Type B pancreatic cell (in vitro differentiated cells): ENCODE measurements at regions not wholly inside any gene's neighbourhood (a gene's known extent, or its start where the extent isn't known, plus 50 kb on each side); places are given as distances from the start of the nearest gene placed in this dataset.

Source experiments
- DNase-seq: peaks from one replicate; pipeline ENCODE4 v3.0.0; 2021; ENCODE audit warnings: mixed read lengths; ENCODE audit not compliant: unreplicated experiment; ENCODE audit errors: extremely low spot score
- H3K27ac Mint-ChIP-seq: 2 replicates; pipeline ENCODE4 v1.8.0; 2021; ENCODE audit warnings: mild to moderate bottlenecking, mixed read lengths
- H3K27me3 Mint-ChIP-seq: 2 replicates; pipeline ENCODE4 v1.8.0; 2021; ENCODE audit warnings: mixed read lengths
- H3K36me3 Mint-ChIP-seq: 2 replicates; pipeline ENCODE4 v1.8.0; 2021; ENCODE audit warnings: mixed read lengths
- H3K4me1 Mint-ChIP-seq: one replicate; pipeline ENCODE4 v1.8.0; 2021; ENCODE audit warnings: mixed read lengths; ENCODE audit not compliant: unreplicated experiment
- H3K4me3 Mint-ChIP-seq: 2 replicates; pipeline ENCODE4 v1.8.0; 2021; ENCODE audit warnings: mild to moderate bottlenecking, mixed read lengths
- H3K9me3 Mint-ChIP-seq: 2 replicates; pipeline ENCODE4 v1.8.0; 2021; ENCODE audit warnings: mixed read lengths
- TF ChIP-seq, protein P1 (sequence below): fragments of 200-600 bp; sonication (generic); conservative IDR thresholded peaks from 2 replicates; pipeline ENCODE4 v1.5.0; 2021; ENCODE audit warnings: antibody characterized with exemption, mild to moderate bottlenecking

DNA sequence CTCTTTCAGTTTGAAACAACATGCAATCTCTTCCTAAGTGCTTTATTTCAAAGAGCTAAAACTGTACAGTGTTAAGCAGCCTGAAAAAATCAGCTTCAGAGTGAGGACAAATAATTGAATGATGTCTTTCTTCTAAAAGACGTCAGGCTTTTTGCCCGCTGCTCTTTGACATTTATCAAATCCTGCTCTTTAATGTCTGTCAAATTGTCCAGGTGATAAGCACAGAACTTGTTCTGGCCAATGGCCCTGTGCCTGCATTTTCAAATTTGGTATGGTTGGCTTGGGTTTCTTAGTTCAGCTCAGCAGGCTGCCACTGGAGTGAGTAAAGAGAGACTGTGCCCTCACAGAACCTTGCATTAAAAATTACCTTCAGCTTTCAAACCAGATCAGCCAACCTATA is 712.9 kb upstream of the LCORL start:
- no peak for DNase-seq
- Mint-ChIP-seq H3K27me3 (no peaks in the 10 kb centered on the region), H3K4me3 (no peak overlapping the region), H3K9me3 (peaks cover 4% of the 10 kb centered on the region), H3K4me1 (no peaks in the 10 kb centered on the region), H3K36me3 (no peaks in the 10 kb centered on the region), H3K27ac (no peak overlapping the region)
- TF ChIP-seq, protein P1, sequence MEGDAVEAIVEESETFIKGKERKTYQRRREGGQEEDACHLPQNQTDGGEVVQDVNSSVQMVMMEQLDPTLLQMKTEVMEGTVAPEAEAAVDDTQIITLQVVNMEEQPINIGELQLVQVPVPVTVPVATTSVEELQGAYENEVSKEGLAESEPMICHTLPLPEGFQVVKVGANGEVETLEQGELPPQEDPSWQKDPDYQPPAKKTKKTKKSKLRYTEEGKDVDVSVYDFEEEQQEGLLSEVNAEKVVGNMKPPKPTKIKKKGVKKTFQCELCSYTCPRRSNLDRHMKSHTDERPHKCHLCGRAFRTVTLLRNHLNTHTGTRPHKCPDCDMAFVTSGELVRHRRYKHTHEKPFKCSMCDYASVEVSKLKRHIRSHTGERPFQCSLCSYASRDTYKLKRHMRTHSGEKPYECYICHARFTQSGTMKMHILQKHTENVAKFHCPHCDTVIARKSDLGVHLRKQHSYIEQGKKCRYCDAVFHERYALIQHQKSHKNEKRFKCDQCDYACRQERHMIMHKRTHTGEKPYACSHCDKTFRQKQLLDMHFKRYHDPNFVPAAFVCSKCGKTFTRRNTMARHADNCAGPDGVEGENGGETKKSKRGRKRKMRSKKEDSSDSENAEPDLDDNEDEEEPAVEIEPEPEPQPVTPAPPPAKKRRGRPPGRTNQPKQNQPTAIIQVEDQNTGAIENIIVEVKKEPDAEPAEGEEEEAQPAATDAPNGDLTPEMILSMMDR = no peak

DNA sequence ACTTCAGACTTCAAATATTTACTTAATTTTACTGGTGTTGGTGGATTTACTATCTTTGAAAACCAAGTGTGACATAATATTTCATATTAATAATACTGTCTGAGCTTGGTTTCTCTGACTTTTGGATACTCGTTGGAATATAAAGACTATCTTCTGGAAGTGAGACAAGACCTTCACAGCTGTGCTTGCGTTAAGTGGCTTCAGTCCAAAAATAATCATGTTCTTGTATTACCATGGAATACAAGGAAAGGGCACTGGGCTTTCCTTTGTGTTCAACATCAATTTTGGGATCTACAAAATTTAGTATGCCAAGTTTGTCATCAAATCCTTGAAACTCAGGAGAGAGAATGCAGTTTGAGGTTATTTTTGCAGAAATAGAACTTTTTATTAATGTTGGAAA is 712.4 kb upstream of the LCORL start:
- Mint-ChIP-seq H3K4me1 (no peaks in the 10 kb centered on the region), H3K27me3 (no peaks in the 10 kb centered on the region), H3K4me3 (no peak overlapping the region), H3K27ac (no peak overlapping the region), H3K9me3 (peaks cover 4% of the 10 kb centered on the region), H3K36me3 (no peaks in the 10 kb centered on the region)
- DNase-seq = no peak
- TF ChIP-seq, protein P1 = no peak

DNA sequence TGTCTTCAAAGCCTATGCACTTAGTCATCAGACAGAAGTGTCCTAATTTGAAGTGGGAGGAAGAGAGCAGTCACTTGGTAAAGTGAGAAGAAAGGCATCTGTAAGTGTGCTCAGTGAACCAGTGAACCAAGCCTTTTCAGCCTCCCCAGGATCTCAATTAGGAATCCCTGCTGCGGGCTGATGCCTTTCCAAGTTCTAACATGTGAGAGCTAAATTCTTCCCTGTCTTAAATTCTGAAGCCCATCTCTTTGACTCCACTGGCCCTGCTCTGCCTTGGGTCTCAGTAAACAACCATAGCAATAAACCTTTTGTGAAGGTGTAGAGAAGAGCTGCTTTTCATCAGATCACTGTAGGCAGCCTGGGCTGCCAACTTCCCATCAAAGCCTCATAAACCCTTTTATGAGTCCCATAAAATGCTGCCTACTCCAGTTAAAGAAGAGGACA is 701.2 kb upstream of the LCORL start:
- Mint-ChIP-seq H3K4me3 (no peak overlapping the region), H3K36me3 (no peaks in the 10 kb centered on the region), H3K9me3 (peaks cover 6% of the 10 kb centered on the region), H3K27ac (no peak overlapping the region), H3K4me1 (no peaks in the 10 kb centered on the region), H3K27me3 (peaks cover 2% of the 10 kb centered on the region)
- no peak for DNase-seq
- TF ChIP-seq, protein P1 = no peak

DNA sequence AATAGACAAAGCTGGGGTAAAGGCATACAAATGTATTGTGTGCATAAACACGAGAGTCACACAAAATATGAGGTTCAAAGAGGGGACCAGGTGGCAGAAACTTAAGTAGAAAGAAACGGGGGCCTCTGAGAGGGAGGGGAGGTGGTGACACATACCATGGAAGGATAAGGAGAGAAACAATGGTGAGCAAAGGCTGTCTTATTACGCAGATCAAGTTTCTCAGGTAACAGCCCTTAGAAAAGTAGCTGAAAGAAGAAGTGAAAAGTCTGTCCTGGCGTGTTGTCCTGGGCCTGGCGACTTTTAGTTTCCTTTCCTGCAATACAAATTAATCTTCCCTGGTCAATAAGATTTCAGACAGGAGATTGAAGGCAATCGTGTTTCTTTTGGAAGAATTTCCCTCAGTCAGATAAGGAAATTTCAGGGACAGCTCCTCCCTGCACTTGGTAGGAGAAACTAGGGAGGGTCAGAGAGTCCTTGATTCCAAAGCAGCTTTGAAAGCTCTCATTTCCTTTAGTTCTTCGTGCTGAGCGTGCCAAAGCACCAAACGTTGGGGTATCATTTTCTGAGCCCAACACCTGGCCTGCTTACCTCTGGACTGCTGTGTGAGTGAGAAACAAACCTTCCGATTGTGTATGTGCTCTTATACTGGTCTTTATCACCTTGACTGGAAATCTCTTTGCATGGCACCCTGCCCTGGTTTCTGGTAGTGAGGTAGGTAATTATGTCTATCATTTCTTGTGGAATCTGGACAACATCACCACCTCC is 676.7 kb upstream of the LCORL start:
- peaks cover 5% of the 10 kb centered on the region for H3K9me3 Mint-ChIP-seq
- peaks cover 5% of the 10 kb centered on the region for H3K4me1 Mint-ChIP-seq
- H3K27ac Mint-ChIP-seq = no peak overlapping the region
- H3K36me3 Mint-ChIP-seq = no peaks in the 10 kb centered on the region
- no peak overlapping the region for H3K4me3 Mint-ChIP-seq
- TF ChIP-seq, protein P1 = no peak
- no peak for DNase-seq
- no peaks in the 10 kb centered on the region for H3K27me3 Mint-ChIP-seq

DNA sequence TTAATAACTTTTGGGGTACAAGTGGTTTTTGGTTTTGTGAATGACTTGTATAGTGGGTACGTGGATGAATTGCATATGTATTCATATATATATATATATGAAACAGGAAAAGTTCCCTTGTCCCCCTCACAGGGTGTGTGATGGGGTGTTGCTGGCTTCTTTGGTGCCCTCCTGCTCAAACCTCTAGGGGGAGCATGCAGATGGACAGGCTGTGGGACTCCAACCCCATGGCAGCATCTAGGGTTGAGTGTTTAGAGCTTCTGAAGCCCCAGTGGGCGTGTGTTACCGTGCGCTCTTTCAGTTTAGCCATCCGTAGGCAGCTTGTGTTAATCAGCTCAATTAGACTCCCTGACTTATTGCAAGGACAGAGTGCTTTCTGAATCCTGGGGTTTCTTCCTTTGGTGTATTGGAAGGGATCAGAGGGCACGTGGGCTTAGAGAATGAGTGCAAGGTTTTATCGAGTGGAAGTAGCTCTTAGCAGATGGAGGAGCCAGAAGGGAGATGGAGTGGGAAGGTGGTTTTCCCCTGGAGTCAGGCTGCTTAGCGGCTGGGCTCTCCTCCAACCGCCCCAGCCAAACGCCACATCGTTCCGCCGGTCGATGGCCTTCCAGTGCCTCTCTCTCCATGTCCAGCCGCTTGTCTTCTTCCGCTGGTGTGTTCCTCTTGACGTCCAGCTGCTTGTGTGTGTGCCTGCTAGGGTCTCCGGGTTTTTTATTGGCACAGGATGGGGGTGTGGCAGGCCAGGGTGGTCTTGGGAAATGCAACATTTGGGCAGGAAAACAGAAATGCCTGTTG is 674.4 kb upstream of the LCORL start:
- Mint-ChIP-seq H3K36me3 (no peaks in the 10 kb centered on the region), H3K27me3 (no peaks in the 10 kb centered on the region), H3K9me3 (no peaks in the 10 kb centered on the region), H3K4me1 (peaks cover 15% of the 10 kb centered on the region), H3K4me3 (no peak overlapping the region), H3K27ac (no peak overlapping the region)
- no peak for DNase-seq
- TF ChIP-seq, protein P1 = peak; percentile 28
